Pancreas (tissue), 10 donors: ENCODE measurements at regions not wholly inside any gene's neighbourhood (a gene's known extent, or its start where the extent isn't known, plus 50 kb on each side); places are given as distances from the start of the nearest gene placed in this dataset.

ENCODE experiments used
- ATAC-seq, 4 donors: fragments of 200-7000 bp; cut with Tn5 transposase; one replicate each; pipeline versions ENCODE4 v1.8.0 to v1.9.1; 2020; ENCODE audit warnings: mild to moderate bottlenecking in 4 of 4, moderate library complexity in 4 of 4
- DNase-seq, 6 donors: peaks; one replicate each; pipeline ENCODE4 v3.0.0-alpha.2; 2020
- FAIRE-seq: peaks from 2 replicates; lab custom pipeline; 2012; peaks lifted over from hg19 to GRCh38; lab: Jason Lieb, UNC
- H3K27ac ChIP-seq, 4 donors: fragments of 200-600 bp; sonication (generic); 1 replicate in 3 of 4; 2 replicates in 1 of 4; pipeline versions ENCODE4 v1.5.0 to v1.8.0; 2020
- H3K27me3 ChIP-seq, 4 donors: fragments of 200-600 bp; one replicate each; pipeline ENCODE4 v1.8.0; 2021
- H3K36me3 ChIP-seq, 3 donors: fragments of 200-600 bp; sonication (generic) in 1 of 3; one replicate each; pipeline versions ENCODE4 v1.5.0 to v1.8.0; 2020 to 2021
- H3K4me1 ChIP-seq, 3 donors: fragments of 200-600 bp; one replicate each; pipeline ENCODE4 v1.8.0; 2021
- H3K4me3 ChIP-seq, 4 donors: fragments of 200-600 bp; sonication (generic) in 2 of 4; one replicate each; pipeline versions ENCODE4 v1.5.0 to v1.8.0; 2020 to 2021
- H3K9me3 ChIP-seq, 4 donors: fragments of 200-600 bp; one replicate each; pipeline ENCODE4 v1.8.0; 2021
- WGBS, 2 donors: extraction: QIAGEN DNeasy Blood & Tissue Kit; methylation state at CpG; one replicate each; pipeline ENCODE4 v1.1.7; 2013; 5-methylcytosine and 5-hydroxymethylcytosine counted together
- intact Hi-C, 3 donors: fragments of 100-400 bp; cut with DNase I; formaldehyde crosslinking; loops; one replicate each; pipeline versions ENCODE4 v1.11.1 to v1.14.2; 2022
- TF ChIP-seq, protein P1 (sequence below), 4 donors: fragments of 200-600 bp; sonication (generic) in 3 of 4; IDR thresholded peaks; one replicate each; pipeline versions ENCODE4 v1.5.0 to v1.8.0; 2021; ENCODE audit warnings: antibody characterized with exemption in 4 of 4
- donor health status: healthy with polysubstance abuse.
- donor health status: DM: no; HTN: no; CAD: no; lungs with moderate emphysema.
- donor health status: DM: no; HTN: no; CAD: no.
- donor health status: control.
- donor health status: control.
- donor health status: Bipolar disorder and iron deficiency.
- donor health status: DM: yes; HTN: yes; CAD: no.
- donor health status: DM: no; HTN: no; CAD: no.
- donor health status: DM: no; HTN: no; CAD: no.
- donor health status: DM: yes; HTN: yes; CAD: no.

DNA sequence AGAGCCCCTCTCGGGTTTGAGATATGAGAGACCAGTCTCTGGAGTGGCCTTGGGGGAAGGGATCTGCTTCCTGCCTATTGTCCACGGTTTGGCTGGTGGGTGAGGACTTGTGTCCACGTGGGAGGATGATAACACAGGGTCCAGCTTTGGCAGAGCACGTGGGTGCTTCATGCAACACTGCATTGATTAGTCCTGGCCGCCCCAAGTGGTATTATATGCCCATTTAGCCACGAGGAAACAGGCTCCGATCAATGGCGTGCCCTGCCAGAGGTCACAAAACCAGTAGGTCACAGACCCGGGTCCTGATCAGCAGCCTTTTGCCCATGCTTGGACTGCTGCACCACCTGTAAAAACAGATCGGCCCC, 141.6 kb downstream of the RGS9 start:
- intact Hi-C loops: no loop called here
- H3K27me3 ChIP-seq: no peaks in the 10 kb centered on the region
- H3K4me3 ChIP-seq: no peak overlapping the region
- H3K36me3 ChIP-seq: no peaks in the 10 kb centered on the region
- no peaks in the 10 kb centered on the region for H3K4me1 ChIP-seq
- DNase-seq (no peak), ATAC-seq (peak in 1 of 4 donors; percentile 15), FAIRE-seq (no peak)
- H3K27ac ChIP-seq: no peak overlapping the region
- WGBS, 2 donors: 54 to 58% methylated on average over 10 of the region's 10 CpGs
- TF ChIP-seq, protein P1, sequence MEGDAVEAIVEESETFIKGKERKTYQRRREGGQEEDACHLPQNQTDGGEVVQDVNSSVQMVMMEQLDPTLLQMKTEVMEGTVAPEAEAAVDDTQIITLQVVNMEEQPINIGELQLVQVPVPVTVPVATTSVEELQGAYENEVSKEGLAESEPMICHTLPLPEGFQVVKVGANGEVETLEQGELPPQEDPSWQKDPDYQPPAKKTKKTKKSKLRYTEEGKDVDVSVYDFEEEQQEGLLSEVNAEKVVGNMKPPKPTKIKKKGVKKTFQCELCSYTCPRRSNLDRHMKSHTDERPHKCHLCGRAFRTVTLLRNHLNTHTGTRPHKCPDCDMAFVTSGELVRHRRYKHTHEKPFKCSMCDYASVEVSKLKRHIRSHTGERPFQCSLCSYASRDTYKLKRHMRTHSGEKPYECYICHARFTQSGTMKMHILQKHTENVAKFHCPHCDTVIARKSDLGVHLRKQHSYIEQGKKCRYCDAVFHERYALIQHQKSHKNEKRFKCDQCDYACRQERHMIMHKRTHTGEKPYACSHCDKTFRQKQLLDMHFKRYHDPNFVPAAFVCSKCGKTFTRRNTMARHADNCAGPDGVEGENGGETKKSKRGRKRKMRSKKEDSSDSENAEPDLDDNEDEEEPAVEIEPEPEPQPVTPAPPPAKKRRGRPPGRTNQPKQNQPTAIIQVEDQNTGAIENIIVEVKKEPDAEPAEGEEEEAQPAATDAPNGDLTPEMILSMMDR (IDR thresholded peaks at IDR 0.05): no peak
- no peaks in the 10 kb centered on the region for H3K9me3 ChIP-seq

DNA sequence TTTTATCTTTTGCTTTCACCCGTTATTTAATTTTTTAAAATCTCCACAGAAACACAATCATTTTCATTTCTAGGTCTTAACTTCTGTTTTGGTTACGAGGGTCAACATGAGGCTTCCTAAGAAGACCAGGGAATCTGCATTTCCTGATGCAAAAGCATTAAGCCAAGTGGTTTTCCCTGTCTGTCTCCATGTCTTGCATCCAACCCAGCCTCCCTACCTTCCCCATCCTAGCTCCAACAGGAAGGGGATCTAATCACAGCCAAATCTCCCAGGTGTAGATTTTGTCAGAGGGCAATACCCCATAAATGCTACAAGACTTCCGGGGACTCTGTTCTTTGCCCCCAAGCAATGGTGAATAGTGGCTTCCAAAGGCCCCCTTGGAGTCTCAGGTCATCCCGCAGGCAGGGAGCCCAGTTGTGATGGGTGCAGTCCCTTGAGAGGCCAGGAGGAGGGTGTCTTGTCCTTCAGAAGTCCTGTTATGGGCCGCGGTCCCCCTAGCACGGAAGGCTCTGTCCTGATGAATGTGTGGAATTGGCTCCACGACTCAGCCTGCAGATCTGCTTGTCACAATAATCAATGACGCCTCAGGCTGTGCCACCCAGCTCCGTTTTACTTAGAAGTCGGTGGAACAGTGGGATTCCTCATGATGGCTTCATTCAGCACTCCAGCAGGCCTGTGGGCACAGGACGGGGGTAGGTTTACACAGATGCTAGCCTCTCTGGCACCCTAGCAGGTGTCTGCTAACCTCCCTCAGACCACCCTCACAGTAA, 141.1 kb downstream of the RGS9 start:
- 24 to 26% methylated on average over 12 of the region's 12 CpGs for WGBS, 2 donors
- peak; percentile 53 to 95 (median 82) for ATAC-seq
- intact Hi-C loops: no loop called here

DNA sequence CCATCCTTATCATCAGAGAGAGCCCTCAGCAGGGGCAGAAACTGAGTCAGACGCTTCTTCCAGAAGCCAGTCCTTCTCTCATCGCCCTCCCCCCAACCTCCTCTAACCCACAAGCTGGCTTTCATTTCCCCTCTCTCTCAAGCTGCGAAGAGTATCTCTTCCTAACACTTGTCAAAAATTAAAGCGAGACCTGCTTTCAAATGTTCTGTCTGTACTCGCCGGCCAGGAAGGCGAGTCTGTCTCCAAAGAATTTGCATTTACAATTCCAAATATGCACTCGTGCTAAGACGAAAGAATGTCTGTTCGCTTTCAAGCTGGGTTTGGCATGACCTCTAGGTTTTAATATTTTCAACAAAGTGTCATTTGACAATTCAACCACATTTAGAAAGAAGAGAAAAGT, 140.4 kb downstream of the RGS9 start:
- Histone ChIP-seq H3K27me3 (no peaks in the 10 kb centered on the region), H3K36me3 (no peaks in the 10 kb centered on the region), H3K27ac (no peak overlapping the region), H3K9me3 (no peaks in the 10 kb centered on the region), H3K4me3 (no peak overlapping the region), H3K4me1 (no peaks in the 10 kb centered on the region)
- no peak for FAIRE-seq
- DNase-seq: no peak
- intact Hi-C loops: no loop called here
- TF ChIP-seq, protein P1 (IDR thresholded peaks at IDR 0.05): no peak
- no peak for ATAC-seq
- 59 to 67% methylated on average over 10 of the region's 10 CpGs for WGBS, 2 donors

More for the DNA sequence above, 141.1 kb downstream of the RGS9 start:
- DNase-seq (peak in 4 of 6 donors; percentile 9 to 68 (median 46)), FAIRE-seq (no peak)
- Histone ChIP-seq H3K27ac (no peak overlapping the region), H3K4me1 (no peaks in the 10 kb centered on the region), H3K27me3 (no peaks in the 10 kb centered on the region), H3K9me3 (no peaks in the 10 kb centered on the region), H3K36me3 (no peaks in the 10 kb centered on the region), H3K4me3 (no peak overlapping the region)
- TF ChIP-seq, protein P1 (IDR thresholded peaks at IDR 0.05): peak in 2 of 4 donors; percentile 37 to 49
